ENCODE measurements at regions not wholly inside any gene's neighbourhood (a gene's known extent, or its start where the extent isn't known, plus 50 kb on each side); places are given as distances from the start of the nearest gene placed in this dataset.
A peak's percentile ranks its signal among the peaks of the same experiment; 100 is the strongest.
"Not testable (repeated sequence)": the region's sequence is repeated elsewhere in the genome, so short reads cannot be mapped to it uniquely, and the experiment has no call there.

- ATAC-seq (peak; percentile 68), DNase-seq (ENCODE audit: low spot score) (no peak)
Measured at GRCh38 chr11:19628018-19628417, 84.6 kb upstream of the NAV2 start.

DNA sequence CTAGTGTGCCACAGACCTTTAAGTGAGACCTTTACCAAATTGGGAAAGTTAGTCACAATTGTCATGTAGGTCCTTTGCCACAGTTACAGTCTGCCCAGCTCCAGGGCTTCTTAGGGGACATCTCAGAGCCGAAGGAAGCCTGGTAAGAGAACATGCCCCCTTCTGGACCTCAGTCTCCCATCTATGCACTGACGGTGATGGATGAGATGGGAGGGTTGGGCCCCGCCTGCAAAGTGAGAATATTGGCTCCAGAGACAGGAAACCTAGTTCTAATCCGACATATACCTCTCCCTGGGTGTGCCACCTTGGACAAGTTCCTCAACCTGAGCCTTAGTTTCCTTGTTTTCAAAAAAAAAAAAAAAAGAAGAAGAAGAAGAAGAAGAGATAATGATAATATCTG, 85.1 kb upstream of the NAV2 start:
- DNase-seq (ENCODE audit: low spot score): no peak
- no peak for ATAC-seq

DNA sequence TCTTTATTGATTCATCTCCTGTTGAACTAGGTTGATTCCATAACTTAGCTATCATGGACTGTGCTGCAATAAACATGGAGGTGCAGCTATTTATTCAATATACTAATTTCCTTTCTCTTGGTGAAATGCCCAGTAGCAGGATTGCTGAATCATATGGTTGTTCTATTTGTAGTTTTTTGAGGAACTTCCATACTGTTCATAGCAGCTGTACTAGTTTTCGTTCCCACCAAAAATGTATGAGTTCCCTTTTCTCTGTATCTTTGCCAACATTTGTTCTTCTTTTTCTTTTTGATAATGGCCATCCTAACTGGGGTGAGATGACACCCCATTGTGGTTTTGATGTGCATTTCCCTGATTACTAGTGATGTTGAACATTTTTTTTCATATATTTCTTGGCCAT, 87.2 kb upstream of the NAV2 start:
- ATAC-seq (no peak), DNase-seq (ENCODE audit: low spot score) (no peak)

DNA sequence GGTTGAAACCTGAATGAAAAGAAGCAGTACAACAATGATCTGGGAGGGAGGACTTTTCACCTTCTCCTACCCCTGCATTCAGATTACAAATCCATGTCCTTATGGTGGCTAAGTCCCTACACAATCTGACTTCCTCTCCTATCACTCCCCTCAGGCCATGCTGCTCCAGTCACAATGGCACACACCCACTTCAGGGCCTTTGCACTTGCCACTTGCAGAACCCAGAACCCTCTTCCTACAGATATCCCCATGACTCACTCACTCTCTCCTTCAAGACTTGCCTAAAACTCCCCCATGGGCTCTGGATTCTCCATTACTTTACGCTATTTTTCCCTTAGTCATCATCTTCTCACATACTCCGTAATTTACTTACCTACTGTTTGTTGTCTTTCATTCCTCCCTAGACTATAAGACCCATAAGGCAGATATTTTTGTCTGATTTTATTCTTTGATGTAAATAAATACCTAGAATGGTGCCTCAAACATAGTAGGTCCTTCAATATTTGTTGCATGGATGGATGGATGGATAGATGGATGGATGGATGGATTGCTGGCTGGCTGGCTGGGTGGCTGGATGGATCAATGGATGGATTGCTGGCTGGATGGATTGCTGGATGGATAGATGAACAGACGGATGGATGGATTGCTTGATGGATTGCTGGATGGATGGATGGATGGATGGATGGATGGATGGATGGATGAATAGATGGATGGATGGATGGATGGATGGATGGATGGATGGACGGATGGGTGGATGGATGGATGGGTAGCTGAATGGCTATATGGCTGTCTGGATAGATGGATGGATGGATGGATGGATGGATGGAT, 94.7 kb upstream of the NAV2 start:
- no peak for DNase-seq (ENCODE audit: low spot score)

GRCh38 chr11:19615341-19616183, 97.1 kb upstream of the NAV2 start:
- DNase-seq (ENCODE audit: low spot score) (no peak), ATAC-seq (no peak)

More for the DNA sequence above, 94.7 kb upstream of the NAV2 start:
- no peak for ATAC-seq

DNA sequence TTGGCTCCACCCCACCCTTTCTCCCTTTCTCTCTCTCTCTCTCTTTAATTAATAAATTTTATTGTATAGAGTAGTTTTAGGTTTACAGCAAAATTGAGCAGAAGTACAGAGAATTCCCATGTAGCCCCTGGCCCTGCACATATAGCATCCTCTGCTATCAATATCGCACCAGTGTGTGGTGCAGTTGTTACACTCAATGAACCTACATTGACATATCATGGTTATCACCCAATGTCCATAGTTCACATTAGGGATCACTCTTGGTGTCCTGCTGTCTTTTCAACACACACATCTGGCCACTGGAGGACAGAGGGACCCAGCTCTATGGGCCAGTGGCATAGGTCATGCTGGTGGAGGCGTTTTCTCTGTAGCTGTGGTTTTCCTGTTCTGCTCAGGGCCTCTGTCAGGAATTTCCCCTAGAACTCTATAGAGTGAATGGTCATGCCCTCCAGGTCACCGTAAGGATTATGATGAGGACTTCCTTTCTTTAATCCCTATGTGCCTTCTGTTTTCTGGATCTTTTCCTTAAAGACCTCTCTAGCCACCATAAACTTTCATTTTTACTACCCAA, 98.2 kb upstream of the NAV2 start:
- DNase-seq (ENCODE audit: low spot score) (no peak), ATAC-seq (peak; percentile 91)

GRCh38 chr11:19612025-19612424, 100.6 kb upstream of the NAV2 start:
- not testable (repeated sequence) for ATAC-seq; DNase-seq (ENCODE audit: low spot score)

GRCh38 chr11:19607656-19608360, 104.8 kb upstream of the NAV2 start:
- no peak for DNase-seq (ENCODE audit: low spot score)
- no peak for ATAC-seq

- ATAC-seq (no peak), DNase-seq (ENCODE audit: low spot score) (no peak)
Measured at GRCh38 chr11:19606856-19607655, 105.6 kb upstream of the NAV2 start.

DNA sequence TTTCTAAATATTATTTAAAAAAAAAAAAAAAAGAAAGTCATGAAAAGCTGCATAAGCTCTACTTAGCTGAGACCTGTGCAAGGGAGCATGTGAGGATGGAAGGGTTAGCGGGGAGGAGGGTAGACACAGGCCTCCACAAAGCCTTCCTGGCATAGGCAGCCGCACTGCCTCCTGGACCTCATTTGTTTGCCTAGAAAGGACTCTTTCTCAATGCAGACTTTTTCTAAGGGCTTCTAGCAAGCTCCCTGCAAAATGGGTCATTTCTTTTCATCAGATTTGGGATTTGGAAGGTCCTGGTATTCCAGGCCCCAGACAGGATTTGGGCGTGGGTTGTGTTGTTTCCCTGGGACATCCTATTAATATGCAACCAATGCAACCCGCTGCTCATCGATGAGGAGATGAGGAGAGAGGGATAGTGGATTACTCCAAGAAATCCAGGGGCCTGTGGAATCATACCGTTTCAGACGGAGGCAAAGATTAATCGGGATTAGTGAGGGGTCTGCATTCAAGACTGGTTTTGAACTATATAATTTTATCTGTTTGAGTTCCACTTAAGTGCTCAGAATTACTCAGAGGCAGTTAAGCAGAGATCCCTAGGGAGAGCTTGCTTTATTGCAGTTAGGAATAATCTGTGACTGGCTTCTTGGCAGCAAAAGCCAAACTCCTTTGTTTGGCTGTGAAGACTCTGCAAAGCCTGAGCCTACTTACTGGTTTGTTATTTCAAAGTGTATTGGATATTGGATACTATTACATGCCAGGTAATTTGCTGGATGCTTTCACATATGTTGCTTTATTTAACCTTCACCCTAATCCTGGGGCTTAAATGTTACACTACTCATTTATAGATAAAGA, 106.9 kb upstream of the NAV2 start:
- ATAC-seq (no peak), DNase-seq (ENCODE audit: low spot score) (no peak)

DNA sequence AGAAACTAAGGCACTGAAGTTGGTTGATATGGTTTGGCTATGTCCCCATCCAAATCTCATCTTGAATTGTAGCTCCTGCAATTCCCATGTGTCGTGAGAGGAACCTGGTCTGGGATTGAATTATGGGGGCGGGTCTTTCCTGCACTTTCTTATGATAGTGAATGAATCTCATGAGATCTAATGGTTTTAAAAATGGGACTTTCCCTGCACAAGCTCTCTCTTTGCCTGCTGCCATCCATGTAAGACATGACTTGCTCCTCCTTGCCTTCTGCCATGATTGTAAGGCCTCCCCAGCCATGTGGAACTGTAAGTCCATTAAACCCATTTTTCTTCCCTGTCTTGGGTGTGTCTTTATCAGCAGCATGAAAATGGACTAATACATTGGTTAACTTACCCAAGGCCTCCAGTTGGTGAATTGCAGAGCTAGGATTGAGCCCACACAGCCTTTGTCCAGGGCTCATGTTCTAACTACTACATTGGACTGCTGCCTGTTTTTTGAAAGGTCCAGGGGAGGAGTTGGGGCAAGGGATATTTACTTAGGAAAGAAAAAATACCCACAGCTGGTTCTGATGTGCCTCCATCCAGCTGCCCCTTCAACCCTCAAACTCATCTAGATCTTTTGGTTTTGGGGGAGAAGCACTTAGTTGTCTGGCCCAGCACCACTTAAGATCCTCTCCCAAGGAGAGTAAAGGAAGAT, 107.8 kb upstream of the NAV2 start:
- ATAC-seq: peak; percentile 49
- DNase-seq (ENCODE audit: low spot score): no peak

GRCh38 chr11:19603771-19604170, 108.9 kb upstream of the NAV2 start:
- ATAC-seq (no peak), DNase-seq (ENCODE audit: low spot score) (no peak)

DNA sequence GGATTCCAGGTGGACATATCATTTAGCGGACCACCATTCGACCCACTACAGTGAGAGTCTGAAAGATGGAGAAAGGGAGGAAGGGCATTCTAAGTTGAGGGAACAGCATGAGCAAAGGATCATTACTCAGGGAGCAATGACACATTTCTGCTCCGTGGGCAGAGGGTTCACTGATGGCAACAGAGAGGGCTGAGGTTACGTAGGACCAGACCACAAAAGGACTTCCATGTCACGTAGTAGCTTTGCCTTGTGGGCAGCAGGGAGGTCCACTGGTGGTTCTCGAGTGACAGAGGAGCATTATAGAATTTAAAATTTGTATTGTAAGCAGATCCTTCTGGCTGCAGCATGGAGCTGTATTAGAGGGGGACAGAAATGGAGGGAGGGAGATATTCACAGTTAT, 109.7 kb upstream of the NAV2 start:
- ATAC-seq (no peak), DNase-seq (ENCODE audit: low spot score) (no peak)

DNA sequence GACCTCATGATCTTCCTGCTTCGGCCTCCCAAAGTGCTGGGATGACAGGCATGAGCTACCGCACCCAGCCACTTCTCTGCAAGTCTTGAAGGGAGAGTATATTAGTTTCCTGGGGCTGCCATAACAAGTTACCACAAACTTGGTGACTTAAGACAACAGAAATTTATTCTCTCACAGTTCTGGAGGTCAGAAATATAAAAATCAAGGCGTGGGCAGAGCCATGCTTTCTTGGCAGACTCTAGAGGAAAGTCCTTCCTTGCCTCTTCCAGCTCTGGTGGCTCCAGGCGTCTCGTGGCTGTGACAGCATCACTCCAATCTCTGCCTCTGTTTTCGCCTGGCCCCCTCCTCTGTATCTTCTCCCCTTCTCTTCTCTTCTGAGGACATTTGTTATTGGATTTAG, 110.2 kb upstream of the NAV2 start:
- DNase-seq (ENCODE audit: low spot score) (no peak), ATAC-seq (no peak)

- ATAC-seq (no peak), DNase-seq (ENCODE audit: low spot score) (no peak)
Measured at GRCh38 chr11:19601235-19601634, 111.4 kb upstream of the NAV2 start.

GRCh38 chr11:19599681-19600080, 113.0 kb upstream of the NAV2 start:
- ATAC-seq (no peak), DNase-seq (ENCODE audit: low spot score) (no peak)

DNA sequence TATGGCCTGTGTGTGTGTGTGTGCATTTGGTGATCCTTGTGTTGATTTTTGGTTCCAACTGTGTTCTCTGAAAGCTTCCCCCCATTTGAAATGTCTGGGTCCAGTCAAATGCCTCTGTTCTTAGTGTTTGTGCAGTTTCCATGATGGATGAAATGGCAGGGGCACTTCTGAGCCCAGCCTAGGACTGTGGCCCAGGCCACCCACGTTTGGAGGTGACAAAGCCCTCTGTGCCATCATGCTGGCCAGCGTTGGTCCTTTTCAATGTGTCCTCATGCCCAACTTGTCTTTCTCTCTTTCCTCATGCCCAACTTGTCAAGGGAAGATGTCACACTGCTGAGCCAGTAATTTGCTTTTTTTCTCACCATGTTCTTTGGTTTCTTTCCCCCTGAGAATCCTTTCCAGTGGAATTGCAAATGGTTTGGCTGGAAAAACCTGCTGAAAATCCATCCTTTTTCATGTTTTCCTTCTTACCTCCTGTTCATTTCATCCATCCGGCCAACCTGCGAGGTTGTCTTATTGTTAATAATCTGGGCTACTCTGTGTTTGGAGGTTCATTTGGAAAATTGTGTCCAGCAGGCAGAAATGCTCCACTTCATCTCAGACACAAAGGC, 113.7 kb upstream of the NAV2 start:
- DNase-seq (ENCODE audit: low spot score) (no peak), ATAC-seq (no peak)

GRCh38 chr11:19598456-19598855, 114.2 kb upstream of the NAV2 start:
- DNase-seq (ENCODE audit: low spot score): no peak
- ATAC-seq: no peak

Data from left lobe of liver (tissue), 2 donors.